HepG2 (cell line): ENCODE measurements at regions not wholly inside any gene's neighbourhood (a gene's known extent, or its start where the extent isn't known, plus 50 kb on each side); places are given as distances from the start of the nearest gene placed in this dataset.

ENCODE experiments used
- ATAC-seq: fragments of 200-7000 bp; cut with Tn5 transposase; 3 replicates; pipeline ENCODE4 v1.9.1; 2020; ENCODE audit warnings: mild to moderate bottlenecking, moderate library complexity
- BruUV-seq: library from RNA; stranded (reverse); fragments of 400-500 nt; replicated peaks from 2 replicates; lab custom pipeline; 2021; lab: Mats Ljungman, UMichigan
- CTCF ChIA-PET: fragments of 300-600 bp; formaldehyde crosslinking; extraction: SDS; loops from one replicate; lab custom pipeline; 2021; ENCODE audit warnings: low total read pairs, inconsistent platforms, low intra/inter-chr PET ratio; lab: Yijun Ruan, JAX
- POLR2A ChIA-PET: fragments of 350-600 bp; sonication (Branson Sonifier 250); formaldehyde crosslinking; loops from one replicate; lab custom pipeline; 2020; ENCODE audit warnings: antibody characterized with exemption, inconsistent platforms; lab: Yijun Ruan, JAX
- DNase-seq: peaks from one replicate; pipeline ENCODE4 v3.0.0-alpha.2; 2015; ENCODE audit warnings: low spot score
- FAIRE-seq: peaks from 3 replicates; lab custom pipeline; 2011; peaks lifted over from hg19 to GRCh38; lab: Jason Lieb, UNC
- H2AFZ ChIP-seq: one replicate; pipeline ENCODE4 v1.6.1; 2011; ENCODE audit warnings: low read length, inconsistent platforms
- H3K27ac ChIP-seq: fragments of 300-600 bp; 3 replicates; pipeline ENCODE4 v1.8.0; 2011; ENCODE audit warnings: mixed run types, mild to moderate bottlenecking, mixed read lengths, low read length, inconsistent platforms; ENCODE audit not compliant: insufficient read depth; ENCODE audit errors: extremely low read length
- H3K27me3 ChIP-seq, 2 experiments: fragments of 200-600 bp in 1 of 2; 2 replicates in 1 of 2; 3 replicates in 1 of 2; pipeline versions ENCODE4 v1.6.0 to v1.8.0; 2011; ENCODE audit warnings: low read length in 2 of 2, mild to moderate bottlenecking in 2 of 2, moderate library complexity in 2 of 2, inconsistent platforms in 1 of 2; ENCODE audit not compliant: insufficient read depth in 2 of 2, control insufficient read depth in 1 of 2
- H3K36me3 ChIP-seq, 2 experiments: fragments of 200-600 bp in 1 of 2; replicated peaks in 1 of 2; 2 replicates in 1 of 2; 3 replicates in 1 of 2; pipeline versions ENCODE4 v1.5.1 to v1.8.0; 2011; ENCODE audit warnings: low read length in 2 of 2, inconsistent platforms in 1 of 2; ENCODE audit not compliant: insufficient read depth in 2 of 2, control insufficient read depth in 1 of 2
- H3K4me1 ChIP-seq: 2 replicates; pipeline ENCODE4 v1.5.1; 2012; ENCODE audit warnings: low read length, inconsistent platforms; ENCODE audit not compliant: insufficient read depth
- H3K4me2 ChIP-seq: 2 replicates; pipeline ENCODE4 v1.6.0; 2011; ENCODE audit warnings: low read depth, low read length, inconsistent platforms
- H3K4me3 ChIP-seq, 3 experiments: fragments of 200-600 bp in 1 of 3; sonication (generic), shearing (Covaris generic) in 1 of 3; replicated peaks in 1 of 3; 2 replicates each; pipeline ENCODE4 v1.5.1; 2011 to 2016; ENCODE audit warnings: low read length in 3 of 3, inconsistent platforms in 2 of 3, low read depth in 2 of 3, mild to moderate bottlenecking in 2 of 3, control low read depth in 1 of 3, mixed read lengths in 1 of 3; ENCODE audit not compliant: insufficient read depth in 1 of 3
- H3K79me2 ChIP-seq: one replicate; pipeline ENCODE4 v1.6.1; 2011; ENCODE audit warnings: low read length, inconsistent platforms; ENCODE audit not compliant: insufficient read depth
- H3K9ac ChIP-seq: 2 replicates; pipeline ENCODE4 v1.6.0; 2011; ENCODE audit warnings: mild to moderate bottlenecking, low read depth, low read length, inconsistent platforms; ENCODE audit not compliant: insufficient read depth
- H3K9me3 ChIP-seq: 2 replicates; pipeline ENCODE4 v1.5.1; 2012; ENCODE audit warnings: mild to moderate bottlenecking, low read length
- H4K20me1 ChIP-seq: 2 replicates; pipeline ENCODE4 v1.6.0; 2011; ENCODE audit warnings: inconsistent platforms, mild to moderate bottlenecking, low read length, moderate library complexity; ENCODE audit not compliant: insufficient read depth
- ASH2L ChIP-seq: fragments of 300-600, 200-600 bp; sonication (generic); IDR thresholded peaks from 2 replicates; pipeline ENCODE4 v1.7.0; 2017; ENCODE audit warnings: low read depth, mild to moderate bottlenecking, moderate library complexity, mixed read lengths, low read length; ENCODE audit not compliant: insufficient read length
- EED ChIP-seq: sonication (generic); formaldehyde crosslinking; IDR thresholded peaks from 2 replicates; pipeline ENCODE4 v1.5.0; 2020; ENCODE audit warnings: mild to moderate bottlenecking, missing genetic modification reagents
- HHEX ChIP-seq: IDR thresholded peaks from 2 replicates; pipeline ENCODE4 v1.6.1; 2016; ENCODE audit warnings: control low read depth
- MAFK ChIP-seq, 2 experiments: IDR thresholded peaks in 1 of 2; conservative IDR thresholded peaks in 1 of 2; 2 replicates each; pipeline ENCODE4 v1.6.1; 2011; ENCODE audit warnings: improper control_type of control experiment in 2 of 2, low read length in 2 of 2
- NFIB ChIP-seq: sonication (generic); formaldehyde crosslinking; IDR thresholded peaks from 2 replicates; pipeline ENCODE4 v1.9.0; 2021; ENCODE audit warnings: missing genetic modification reagents, mild to moderate bottlenecking, borderline replicate concordance
- PBX2 ChIP-seq: IDR thresholded peaks from 2 replicates; pipeline ENCODE4 v1.6.1; 2016; ENCODE audit warnings: control low read depth
- PCBP2 ChIP-seq: fragments of 200-400 bp; formaldehyde crosslinking; optimal IDR thresholded peaks from 2 replicates; pipeline ENCODE3; 2018; ENCODE audit warnings: low read length, low read depth; ENCODE audit not compliant: poor library complexity, severe bottlenecking
- REPIN1 ChIP-seq: sonication (generic); formaldehyde crosslinking; IDR thresholded peaks from 2 replicates; pipeline ENCODE4 v1.8.0; 2022; ENCODE audit warnings: missing genetic modification reagents, low read depth, mild to moderate bottlenecking, borderline replicate concordance
- SRSF9 ChIP-seq: fragments of 200-400 bp; formaldehyde crosslinking; IDR thresholded peaks from 2 replicates; pipeline ENCODE4 v1.6.1; 2018; ENCODE audit warnings: borderline replicate concordance, mild to moderate bottlenecking, low read depth, low read length; ENCODE audit not compliant: insufficient read depth, poor library complexity, severe bottlenecking
- ZEB1 ChIP-seq: IDR thresholded peaks from 2 replicates; pipeline ENCODE4 v1.6.1; 2012; ENCODE audit warnings: mild to moderate bottlenecking, low read depth, inconsistent platforms; ENCODE audit not compliant: insufficient replicate concordance
- ZNF629 ChIP-seq: sonication (generic); formaldehyde crosslinking; conservative IDR thresholded peaks from 2 replicates; pipeline ENCODE4 v1.5.0; 2020; ENCODE audit warnings: missing genetic modification reagents
- WGBS: methylation state at CpG from one replicate; pipeline ENCODE4 v1.1.6; 2017; ENCODE audit warnings: low lambda C conversion rate; 5-methylcytosine and 5-hydroxymethylcytosine counted together
- in situ Hi-C: cut with HindIII; loops from 2 replicates; pipeline ENCODE4 v1.10.0; 2017; ENCODE audit warnings: low pct_unique_long_range_greater_than_20kb; ENCODE audit not compliant: extremely low pct_ligation_motif_present
- intact Hi-C: fragments of 100-400 bp; cut with micrococcal nuclease; formaldehyde crosslinking; loops from one replicate; pipeline ENCODE4 v1.10.0; 2022; ENCODE audit not compliant: unreplicated experiment
- TF ChIP-seq, protein P1 (sequence below): sonication (generic); formaldehyde crosslinking; IDR thresholded peaks from 2 replicates; pipeline ENCODE4 v1.8.0; 2022; ENCODE audit warnings: missing genetic modification reagents, low read depth, mild to moderate bottlenecking, borderline replicate concordance

DNA sequence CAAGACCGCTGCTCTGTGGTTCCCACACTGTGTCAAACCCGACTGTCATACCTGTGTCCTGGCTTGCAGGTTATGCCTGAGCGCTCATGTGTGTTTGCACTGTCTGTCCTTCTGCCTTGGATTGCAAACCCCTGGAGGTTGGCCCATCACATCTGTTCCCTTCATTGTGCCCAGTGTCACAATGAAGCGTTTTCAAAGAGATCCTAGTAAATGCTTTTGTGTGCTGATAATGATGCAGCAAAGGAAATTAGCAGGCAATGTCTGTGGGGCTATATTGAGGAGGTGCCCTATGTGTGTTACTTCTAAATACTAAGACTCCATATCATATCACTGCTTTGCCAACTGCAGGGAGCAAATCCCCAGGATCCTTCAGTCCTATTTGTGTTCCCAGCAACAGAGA lies 424.4 kb upstream of the NFIA start:
- H3K9me3 ChIP-seq = no peaks in the 10 kb centered on the region
- H3K4me3 ChIP-seq = no peak overlapping the region
- no peaks in the 10 kb centered on the region for H3K4me1 ChIP-seq
- intact Hi-C loops = no loop called here
- BruUV-seq = no TSS peak
- H3K27ac ChIP-seq = no peak overlapping the region
- DNase-seq = no peak
- no peak overlapping the region for H3K4me2 ChIP-seq
- no peak for ATAC-seq
- in situ Hi-C loops = no loop called here
- H2AFZ ChIP-seq = no peak overlapping the region
- no peak for FAIRE-seq
- H3K36me3 ChIP-seq = no peaks in the 10 kb centered on the region
- WGBS = 0% methylated on average over 2 of the region's 4 CpGs
- H4K20me1 ChIP-seq = no peaks in the 10 kb centered on the region
- no peak for TF ChIP-seq PCBP2
- no peak for TF ChIP-seq ZEB1
- no peak for TF ChIP-seq EED
- no peak for TF ChIP-seq MAFK (conservative IDR thresholded peaks at IDR 0.05 in 1 of 2, IDR thresholded peaks at IDR 0.05 in 1 of 2; ENCODE audit: low read length in 2 of 2)
- no peak for TF ChIP-seq SRSF9
- TF ChIP-seq NFIB (CRISPR knock-in tag) = no peak
- no peak for TF ChIP-seq REPIN1 (CRISPR knock-in tag)
- TF ChIP-seq, protein P1, sequence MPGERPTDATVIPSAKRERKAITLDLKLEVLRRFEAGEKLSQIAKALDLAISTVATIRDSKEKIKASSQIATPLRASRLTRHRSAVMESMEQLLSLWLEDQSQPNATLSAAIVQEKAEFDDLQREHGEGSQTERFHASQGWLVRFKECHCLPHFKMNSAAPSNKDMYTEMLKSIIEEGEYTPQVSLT (CRISPR knock-in tag) = no peak
- TF ChIP-seq PBX2 (CRISPR knock-in tag) = no peak
- TF ChIP-seq HHEX (CRISPR knock-in tag) = no peak
- TF ChIP-seq ASH2L = no peak
- TF ChIP-seq ZNF629 (CRISPR knock-in tag) = no peak
- POLR2A ChIA-PET = no interaction called here
- peaks cover 0 to 5% of the 10 kb centered on the region in 2 experiments; a peak in 1 of 5 replicates for H3K27me3 ChIP-seq
- H3K79me2 ChIP-seq = no peaks in the 10 kb centered on the region
- H3K9ac ChIP-seq = no peak overlapping the region
- CTCF ChIA-PET = no interaction called here
